Neuronal stem cell (in vitro differentiated cells): ENCODE measurements at regions not wholly inside any gene's neighbourhood (a gene's known extent, or its start where the extent isn't known, plus 50 kb on each side); places are given as distances from the start of the nearest gene placed in this dataset.

Experiments
- DNase-seq: peaks from one replicate; pipeline ENCODE4 v3.0.0-alpha.2; 2013; ENCODE audit warnings: low spot score
- H2AFZ ChIP-seq: one replicate; pipeline ENCODE4 v1.6.1; 2013; ENCODE audit warnings: mild to moderate bottlenecking, low read length, inconsistent platforms
- H2AK5ac ChIP-seq: 2 replicates; pipeline ENCODE4 v1.6.1; 2013; ENCODE audit warnings: low read depth, mild to moderate bottlenecking, inconsistent platforms, low read length, moderate library complexity, mixed read lengths
- H2BK120ac ChIP-seq: 2 replicates; pipeline ENCODE4 v1.6.1; 2013; ENCODE audit warnings: low read depth, mild to moderate bottlenecking, inconsistent platforms, low read length, moderate library complexity, mixed read lengths
- H2BK12ac ChIP-seq: one replicate; pipeline ENCODE4 v1.6.1; 2013; ENCODE audit warnings: low read length, inconsistent platforms
- H2BK15ac ChIP-seq: 2 replicates; pipeline ENCODE4 v1.6.1; 2013; ENCODE audit warnings: mild to moderate bottlenecking, low read length, inconsistent platforms, mixed read lengths
- H2BK5ac ChIP-seq: one replicate; pipeline ENCODE4 v1.6.1; 2013; ENCODE audit warnings: inconsistent platforms, mild to moderate bottlenecking, low read length, moderate library complexity
- H3K14ac ChIP-seq: one replicate; pipeline ENCODE4 v1.6.1; 2013; ENCODE audit warnings: low read length, inconsistent platforms
- H3K18ac ChIP-seq: 2 replicates; pipeline ENCODE4 v1.6.1; 2013; ENCODE audit warnings: low read length, inconsistent platforms
- H3K23ac ChIP-seq: 2 replicates; pipeline ENCODE4 v1.6.1; 2013; ENCODE audit warnings: low read depth, mild to moderate bottlenecking, mixed read lengths, low read length, inconsistent platforms; ENCODE audit not compliant: poor library complexity
- H3K27ac ChIP-seq: replicated peaks from 3 replicates; pipeline ENCODE4 v1.5.1; 2013; ENCODE audit warnings: low read length, inconsistent platforms
- H3K27me3 ChIP-seq, 3 experiments: 2 replicates each; pipeline ENCODE4 v1.6.1; 2013; ENCODE audit warnings: low read length in 3 of 3, mild to moderate bottlenecking in 2 of 3, inconsistent platforms in 1 of 3, low read depth in 1 of 3, mixed read lengths in 1 of 3, moderate library complexity in 1 of 3; ENCODE audit not compliant: control insufficient read depth in 3 of 3, insufficient read depth in 3 of 3
- H3K36me3 ChIP-seq, 2 donors: replicated peaks in 1 of 2; 2 replicates each; pipeline ENCODE4 v1.6.1; 2013; ENCODE audit warnings: low read length in 2 of 2; ENCODE audit not compliant: control insufficient read depth in 2 of 2, insufficient read depth in 2 of 2
- H3K4ac ChIP-seq: 2 replicates; pipeline ENCODE4 v1.6.1; 2013; ENCODE audit warnings: inconsistent platforms, mild to moderate bottlenecking, low read length, moderate library complexity
- H3K4me1 ChIP-seq, 2 donors: 1 replicate in 1 of 2; 2 replicates in 1 of 2; pipeline ENCODE4 v1.6.1; 2013; ENCODE audit warnings: low read length in 2 of 2, low read depth in 1 of 2; ENCODE audit not compliant: control insufficient read depth in 2 of 2, insufficient read depth in 1 of 2
- H3K4me2 ChIP-seq: one replicate; pipeline ENCODE4 v1.6.1; 2013; ENCODE audit warnings: mild to moderate bottlenecking, low read length, inconsistent platforms; ENCODE audit not compliant: insufficient read depth, poor library complexity, severe bottlenecking
- H3K4me3 ChIP-seq, 2 donors: 2 replicates each; pipeline ENCODE4 v1.5.1; 2013; ENCODE audit warnings: low read length in 2 of 2, mild to moderate bottlenecking in 2 of 2, inconsistent platforms in 1 of 2, moderate library complexity in 1 of 2
- H3K79me1 ChIP-seq: one replicate; pipeline ENCODE4 v1.6.1; 2013; ENCODE audit warnings: low read depth, mild to moderate bottlenecking, inconsistent platforms, low read length, moderate library complexity
- H3K9ac ChIP-seq: one replicate; pipeline ENCODE4 v1.6.1; 2013; ENCODE audit warnings: mild to moderate bottlenecking, low read depth, low read length, inconsistent platforms; ENCODE audit not compliant: poor library complexity
- H3K9me3 ChIP-seq, 2 donors: replicated peaks in 1 of 2; 2 replicates each; pipeline versions ENCODE3 to v1.6.1; 2013; ENCODE audit warnings: low read length in 2 of 2, mild to moderate bottlenecking in 2 of 2, inconsistent platforms in 1 of 2, low read depth in 1 of 2, mixed read lengths in 1 of 2, moderate library complexity in 1 of 2; ENCODE audit not compliant: control insufficient read depth in 2 of 2, insufficient read depth in 1 of 2
- H4K8ac ChIP-seq: one replicate; pipeline ENCODE4 v1.6.1; 2013; ENCODE audit warnings: low read depth, mild to moderate bottlenecking, inconsistent platforms, low read length, moderate library complexity
- H4K91ac ChIP-seq: one replicate; pipeline ENCODE4 v1.6.1; 2013; ENCODE audit warnings: low read length, low read depth, mild to moderate bottlenecking, inconsistent platforms; ENCODE audit not compliant: poor library complexity
- WGBS, 2 donors: extraction: QIAGEN DNeasy Blood & Tissue Kit; methylation state at CpG; one replicate each; pipeline ENCODE4 v1.1.7; 2013; ENCODE audit warnings: missing lambda C conversion rate in 2 of 2, mixed read lengths in 1 of 2; ENCODE audit not compliant: insufficient read length in 2 of 2, insufficient replicate concordance in 1 of 2; ENCODE audit errors: extremely low coverage in 2 of 2; 5-methylcytosine and 5-hydroxymethylcytosine counted together

- Histone ChIP-seq H3K14ac (no peak overlapping the region), H4K8ac (no peak overlapping the region), H3K79me1 (no peaks in the 10 kb centered on the region), H4K91ac (no peak overlapping the region), H3K36me3 (no peaks in the 10 kb centered on the region), H3K9me3 (peaks cover 0 to 2% of the 10 kb centered on the region in 2 donors), H3K9ac (no peak overlapping the region), H3K27me3 (no peaks in the 10 kb centered on the region), H2AK5ac (no peak overlapping the region), H2AFZ (peak overlapping the region; percentile 72), H2BK120ac (no peak overlapping the region), H3K23ac (no peak overlapping the region), H3K4me3 (no peak overlapping the region), H3K4me2 (no peak overlapping the region), H2BK12ac (no peak overlapping the region), H3K4me1 (peaks cover 3% of the 10 kb centered on the region in 2 donors), H3K27ac (no peak overlapping the region), H3K18ac (no peak overlapping the region), H3K4ac (no peak overlapping the region), H2BK5ac (no peak overlapping the region), H2BK15ac (no peak overlapping the region)
- no peak for DNase-seq
- no CpG with 5 or more reads among the region's 3 CpGs for WGBS, 2 donors
Measured at GRCh38 chr4:127118681-127119080, 514.1 kb upstream of the INTU start.

- Histone ChIP-seq H2BK5ac (no peak overlapping the region), H3K27me3 (no peaks in the 10 kb centered on the region), H3K4ac (no peak overlapping the region)
Measured at GRCh38 chr4:127120441-127121090, 512.2 kb upstream of the INTU start.

GRCh38 chr4:127124919-127125318 is 507.8 kb upstream of the INTU start:
- H3K4ac ChIP-seq = no peak overlapping the region
- H2BK15ac ChIP-seq = no peak overlapping the region
- H3K79me1 ChIP-seq = no peaks in the 10 kb centered on the region
- H4K91ac ChIP-seq = no peak overlapping the region
- no peak overlapping the region for H2BK12ac ChIP-seq
- no peak overlapping the region for H3K18ac ChIP-seq
- no peaks in the 10 kb centered on the region for H3K4me1 ChIP-seq
- no peak overlapping the region for H2AK5ac ChIP-seq
- no peak overlapping the region for H3K4me3 ChIP-seq
- H3K14ac ChIP-seq = no peak overlapping the region
- no peak overlapping the region for H3K9ac ChIP-seq
- WGBS, 2 donors = no CpG with 5 or more reads among the region's 2 CpGs
- no peak overlapping the region for H3K27ac ChIP-seq
- H2BK5ac ChIP-seq = no peak overlapping the region
- H4K8ac ChIP-seq = no peak overlapping the region
- no peaks in the 10 kb centered on the region for H3K36me3 ChIP-seq
- H3K23ac ChIP-seq = no peak overlapping the region
- H3K4me2 ChIP-seq = no peak overlapping the region
- DNase-seq = no peak
- no peak overlapping the region for H2BK120ac ChIP-seq
- no peaks in the 10 kb centered on the region for H3K9me3 ChIP-seq
- peak overlapping the region; percentile 4 for H2AFZ ChIP-seq
- H3K27me3 ChIP-seq = no peaks in the 10 kb centered on the region

More at GRCh38 chr4:127120441-127121090, 512.2 kb upstream of the INTU start:
- Histone ChIP-seq H3K4me1 (peaks cover 3% of the 10 kb centered on the region in 2 donors), H3K4me2 (no peak overlapping the region), H3K4me3 (no peak overlapping the region), H3K36me3 (no peaks in the 10 kb centered on the region), H2BK120ac (no peak overlapping the region), H3K18ac (no peak overlapping the region), H2BK15ac (no peak overlapping the region), H3K9ac (no peak overlapping the region), H4K91ac (no peak overlapping the region), H3K14ac (no peak overlapping the region), H2AK5ac (no peak overlapping the region), H3K27ac (no peak overlapping the region), H3K79me1 (no peaks in the 10 kb centered on the region), H3K23ac (no peak overlapping the region), H2AFZ (peak overlapping the region; percentile 35), H4K8ac (no peak overlapping the region), H3K9me3 (no peaks in the 10 kb centered on the region), H2BK12ac (no peak overlapping the region)
- no CpG with 5 or more reads among the region's 11 CpGs for WGBS, 2 donors
- no peak for DNase-seq

GRCh38 chr4:127126718-127127117 is 506.0 kb upstream of the INTU start:
- H2AK5ac ChIP-seq = no peak overlapping the region
- no peaks in the 10 kb centered on the region for H3K9me3 ChIP-seq
- H3K4me2 ChIP-seq = no peak overlapping the region
- no peak overlapping the region for H3K18ac ChIP-seq
- no peak overlapping the region for H4K8ac ChIP-seq
- H2BK120ac ChIP-seq = no peak overlapping the region
- H3K14ac ChIP-seq = no peak overlapping the region
- no peak overlapping the region for H2BK15ac ChIP-seq
- H3K27ac ChIP-seq = no peak overlapping the region
- no peaks in the 10 kb centered on the region for H3K4me1 ChIP-seq
- no peak overlapping the region for H3K9ac ChIP-seq
- no peaks in the 10 kb centered on the region for H3K79me1 ChIP-seq
- no peak overlapping the region for H4K91ac ChIP-seq
- H2BK5ac ChIP-seq = no peak overlapping the region
- H3K4me3 ChIP-seq = no peak overlapping the region
- H3K4ac ChIP-seq = no peak overlapping the region
- H3K23ac ChIP-seq = no peak overlapping the region
- no CpG with 5 or more reads among the region's 1 CpG for WGBS, 2 donors
- no peaks in the 10 kb centered on the region for H3K27me3 ChIP-seq
- no peaks in the 10 kb centered on the region for H3K36me3 ChIP-seq
- H2AFZ ChIP-seq = peak overlapping the region; percentile 29
- H2BK12ac ChIP-seq = no peak overlapping the region
- no peak for DNase-seq
